ENCODE measurements at regions not wholly inside any gene's neighbourhood (a gene's known extent, or its start where the extent isn't known, plus 50 kb on each side); places are given as distances from the start of the nearest gene placed in this dataset.

DNA sequence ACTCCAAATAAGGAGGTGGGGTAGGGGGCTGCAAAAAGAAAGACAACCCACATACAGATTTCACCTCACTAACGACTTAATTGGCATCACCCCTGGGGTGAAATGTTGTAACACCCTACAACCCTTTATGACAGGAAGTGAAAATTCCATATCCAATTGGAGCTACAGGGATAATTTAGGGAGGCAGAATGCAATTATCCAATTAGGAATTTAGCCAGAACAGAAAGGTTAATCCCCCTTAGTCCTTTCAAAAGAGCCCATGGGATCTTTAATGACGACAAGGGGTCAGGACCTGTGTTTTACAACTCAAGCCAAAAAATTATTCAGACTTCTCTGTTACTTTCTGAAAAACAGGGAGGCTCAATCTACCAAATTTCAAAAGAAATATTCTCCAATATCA lies 1027.1 kb downstream of the TMEM182 start:
- no peaks in the 10 kb centered on the region for H3K4me1 ChIP-seq (ENCODE audit: control insufficient read depth, insufficient read depth, low read length)
- ChIA-PET CTCF (no interaction called here), POLR2A (no interaction called here)
- no peak overlapping the region for H3K4me3 ChIP-seq (ENCODE audit: low read depth, low read length)
- H3K9me3 ChIP-seq (ENCODE audit: control insufficient read depth, insufficient read depth, low read depth, low read length) = no peaks in the 10 kb centered on the region
- H3K27ac ChIP-seq (ENCODE audit: extremely low read depth, low read depth, low read length) = no peak overlapping the region
- H3K36me3 ChIP-seq (ENCODE audit: control insufficient read depth in 2 of 2, insufficient read depth in 1 of 2, low read length in 2 of 2) = no peaks in the 10 kb centered on the region
- no peak for TF ChIP-seq ZNF184 (tag by site-specific recombination; IDR thresholded peaks at IDR 0.05)
- no peak for TF ChIP-seq GFI1B (tag by site-specific recombination; IDR thresholded peaks at IDR 0.05)
- TF ChIP-seq, protein P1, sequence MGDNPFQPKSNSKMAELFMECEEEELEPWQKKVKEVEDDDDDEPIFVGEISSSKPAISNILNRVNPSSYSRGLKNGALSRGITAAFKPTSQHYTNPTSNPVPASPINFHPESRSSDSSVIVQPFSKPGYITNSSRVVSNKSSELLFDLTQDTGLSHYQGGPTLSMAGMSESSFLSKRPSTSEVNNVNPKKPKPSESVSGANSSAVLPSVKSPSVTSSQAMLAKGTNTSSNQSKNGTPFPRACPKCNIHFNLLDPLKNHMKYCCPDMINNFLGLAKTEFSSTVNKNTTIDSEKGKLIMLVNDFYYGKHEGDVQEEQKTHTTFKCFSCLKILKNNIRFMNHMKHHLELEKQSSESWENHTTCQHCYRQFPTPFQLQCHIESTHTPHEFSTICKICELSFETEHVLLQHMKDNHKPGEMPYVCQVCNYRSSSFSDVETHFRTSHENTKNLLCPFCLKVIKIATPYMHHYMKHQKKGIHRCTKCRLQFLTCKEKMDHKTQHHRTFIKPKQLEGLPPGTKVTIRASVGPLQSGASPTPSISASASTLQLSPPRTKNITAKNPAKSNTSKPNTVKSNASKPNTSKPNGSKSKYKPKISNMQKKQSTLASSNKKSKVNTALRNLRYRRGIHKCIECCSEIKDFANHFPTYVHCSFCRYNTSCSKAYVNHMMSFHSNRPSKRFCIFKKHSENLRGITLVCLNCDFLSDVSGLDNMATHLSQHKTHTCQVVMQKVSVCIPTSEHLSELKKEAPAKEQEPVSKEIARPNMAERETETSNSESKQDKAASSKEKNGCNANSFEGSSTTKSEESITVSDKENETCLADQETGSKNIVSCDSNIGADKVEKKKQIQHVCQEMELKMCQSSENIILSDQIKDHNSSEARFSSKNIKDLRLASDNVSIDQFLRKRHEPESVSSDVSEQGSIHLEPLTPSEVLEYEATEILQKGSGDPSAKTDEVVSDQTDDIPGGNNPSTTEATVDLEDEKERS (tag by site-specific recombination; IDR thresholded peaks at IDR 0.05) = no peak
- TF ChIP-seq ZNF473 (tag by site-specific recombination; IDR thresholded peaks at IDR 0.05) = no peak

DNA sequence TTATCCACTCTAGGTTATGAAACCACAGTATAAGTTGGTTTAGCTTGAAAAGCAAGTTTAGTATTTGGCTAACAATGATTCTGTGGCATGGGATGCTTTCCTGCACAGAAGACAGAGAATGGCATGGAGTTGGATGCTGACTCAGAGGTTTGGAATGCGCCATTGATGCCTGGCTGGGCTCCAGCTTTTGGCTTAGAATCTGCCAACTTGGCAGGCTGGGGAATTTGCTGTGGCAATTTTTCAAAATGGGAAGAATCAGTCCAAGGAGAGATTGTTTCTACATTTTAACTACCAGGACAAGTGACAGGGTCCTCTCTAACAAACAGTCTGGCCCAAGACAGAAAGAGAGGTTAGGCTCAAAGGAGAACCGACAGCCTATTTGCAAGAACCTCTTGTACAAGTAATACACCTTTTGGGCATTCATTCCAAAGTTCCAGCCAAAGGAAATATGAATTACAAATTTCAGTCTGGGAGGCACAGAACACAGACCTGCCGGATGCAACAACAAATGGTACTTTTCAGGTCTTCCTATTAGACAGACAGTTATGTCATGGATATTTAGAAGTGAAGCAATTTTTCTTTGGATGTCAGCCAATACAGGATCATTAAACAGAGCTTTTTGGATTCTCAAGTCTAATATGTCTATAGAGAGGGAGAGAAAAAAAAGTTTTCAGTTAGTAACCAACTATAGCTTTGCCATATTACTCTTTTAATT lies 1027.7 kb downstream of the TMEM182 start:
- no peaks in the 10 kb centered on the region for H3K9me3 ChIP-seq (ENCODE audit: control insufficient read depth, insufficient read depth, low read depth, low read length)
- ChIA-PET POLR2A (no interaction called here), CTCF (no interaction called here)
- no peaks in the 10 kb centered on the region for H3K4me1 ChIP-seq (ENCODE audit: control insufficient read depth, insufficient read depth, low read length)
- TF ChIP-seq ZNF214 (tag by site-specific recombination; IDR thresholded peaks at IDR 0.05; ENCODE audit: borderline replicate concordance) (no peak), KLF10 (tag by site-specific recombination; IDR thresholded peaks at IDR 0.05) (no peak), ZNF843 (tag by site-specific recombination; IDR thresholded peaks at IDR 0.05) (no peak), ZNF391 (tag by site-specific recombination; IDR thresholded peaks at IDR 0.05; ENCODE audit: borderline replicate concordance, low read depth) (no peak), ZNF624 (tag by site-specific recombination; IDR thresholded peaks at IDR 0.05) (no peak), PRDM10 (tag by site-specific recombination; IDR thresholded peaks at IDR 0.05) (no peak), OVOL3 (tag by site-specific recombination; IDR thresholded peaks at IDR 0.05) (no peak), ZNF677 (tag by site-specific recombination; IDR thresholded peaks at IDR 0.05) (no peak)
- H3K4me3 ChIP-seq (ENCODE audit: low read depth, low read length) = no peak overlapping the region
- no peaks in the 10 kb centered on the region for H3K36me3 ChIP-seq (ENCODE audit: control insufficient read depth in 2 of 2, insufficient read depth in 1 of 2, low read length in 2 of 2)
- H3K27ac ChIP-seq (ENCODE audit: extremely low read depth, low read depth, low read length) = no peak overlapping the region

DNA sequence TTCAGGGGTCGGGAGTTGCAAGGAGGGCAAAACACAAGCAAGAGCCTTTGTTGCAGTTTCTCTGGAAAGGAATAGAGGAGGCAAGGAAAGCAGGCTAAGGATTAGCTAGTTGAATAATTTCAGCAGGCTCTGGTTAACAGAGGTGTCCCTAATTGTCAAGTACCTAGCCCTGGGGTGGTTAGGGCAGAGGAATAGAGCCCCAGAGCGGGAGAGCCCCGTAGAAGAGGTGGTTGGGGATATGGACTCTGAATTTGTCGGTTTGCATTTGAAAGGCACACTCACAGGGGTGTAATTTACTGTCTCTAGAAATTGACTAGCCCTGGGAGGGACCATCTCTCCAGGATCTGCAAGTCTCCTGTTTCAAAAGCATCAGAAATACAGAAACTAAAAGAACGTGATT lies 1030.2 kb downstream of the TMEM182 start:
- TF ChIP-seq ZNF837 (tag by site-specific recombination; IDR thresholded peaks at IDR 0.05) = no peak
- no peak overlapping the region for H3K4me3 ChIP-seq (ENCODE audit: low read depth, low read length)
- H3K27ac ChIP-seq (ENCODE audit: extremely low read depth, low read depth, low read length) = no peak overlapping the region
- ChIA-PET POLR2A (no interaction called here), CTCF (no interaction called here)
- H3K36me3 ChIP-seq (ENCODE audit: control insufficient read depth in 2 of 2, insufficient read depth in 1 of 2, low read length in 2 of 2) = no peaks in the 10 kb centered on the region
- H3K9me3 ChIP-seq (ENCODE audit: control insufficient read depth, insufficient read depth, low read depth, low read length) = no peaks in the 10 kb centered on the region
- no peaks in the 10 kb centered on the region for H3K4me1 ChIP-seq (ENCODE audit: control insufficient read depth, insufficient read depth, low read length)
